HG02970 (cell line): ENCODE measurements at regions not wholly inside any gene's neighbourhood (a gene's known extent, or its start where the extent isn't known, plus 50 kb on each side); places are given as distances from the start of the nearest gene placed in this dataset.

Source experiments
- ATAC-seq: cut with Tn5 transposase; IDR thresholded peaks from one replicate; pipeline ENCODE4 v1.9.1; 2021; ENCODE audit warnings: mild to moderate bottlenecking, moderate library complexity, moderate number of reproducible peaks; ENCODE audit not compliant: unreplicated experiment, low FRiP score

GRCh38 chr11:115745610-115746512 lies 241.6 kb upstream of the CADM1 start:
- no peak for ATAC-seq

- ATAC-seq: no peak
These were observed 240.9 kb upstream of the CADM1 start for GRCh38 chr11:115745066-115745465.

- no peak for ATAC-seq
These were observed 239.5 kb upstream of the CADM1 start for GRCh38 chr11:115743719-115744118.

- no peak for ATAC-seq
These were observed 237.3 kb upstream of the CADM1 start for GRCh38 chr11:115741376-115742107.

- ATAC-seq: no peak
These were observed 236.1 kb upstream of the CADM1 start for GRCh38 chr11:115740324-115740723.

- ATAC-seq: no peak
These were observed 235.7 kb upstream of the CADM1 start for GRCh38 chr11:115739878-115740277.

- ATAC-seq: no peak
These were observed 234.9 kb upstream of the CADM1 start for GRCh38 chr11:115739146-115739545.

GRCh38 chr11:115737875-115738274 lies 233.7 kb upstream of the CADM1 start:
- ATAC-seq: no peak

- ATAC-seq: no peak
These were observed 231.9 kb upstream of the CADM1 start for GRCh38 chr11:115736146-115736545.

- no peak for ATAC-seq
These were observed 220.5 kb upstream of the CADM1 start for GRCh38 chr11:115724666-115725065.

GRCh38 chr11:115722711-115723110 lies 218.5 kb upstream of the CADM1 start:
- no peak for ATAC-seq

- ATAC-seq: no peak
These were observed 217.2 kb upstream of the CADM1 start for GRCh38 chr11:115721296-115721995.

- ATAC-seq: no peak
These were observed 216.5 kb upstream of the CADM1 start for GRCh38 chr11:115720602-115721245.

- no peak for ATAC-seq
These were observed 214.7 kb upstream of the CADM1 start for GRCh38 chr11:115718945-115719344.

- ATAC-seq: no peak
These were observed 213.9 kb upstream of the CADM1 start for GRCh38 chr11:115718106-115718505.

- ATAC-seq: no peak
These were observed 212.7 kb upstream of the CADM1 start for GRCh38 chr11:115716601-115717529.

- ATAC-seq: no peak
These were observed 211.9 kb upstream of the CADM1 start for GRCh38 chr11:115716080-115716479.

- no peak for ATAC-seq
These were observed 211.1 kb upstream of the CADM1 start for GRCh38 chr11:115715251-115715770.

- no peak for ATAC-seq
These were observed 208.1 kb upstream of the CADM1 start for GRCh38 chr11:115712296-115712695.
